Ammon's horn (tissue), 1 donor: ENCODE measurements at regions not wholly inside any gene's neighbourhood (a gene's known extent, or its start where the extent isn't known, plus 50 kb on each side); places are given as distances from the start of the nearest gene placed in this dataset.
"Not testable (repeated sequence)": the region's sequence is repeated elsewhere in the genome, so short reads cannot be mapped to it uniquely, and the experiment has no call there.

ENCODE experiments used
- DNase-seq: peaks from one replicate; pipeline ENCODE4 v3.0.0-alpha.2; 2016; ENCODE audit warnings: low spot score

DNA sequence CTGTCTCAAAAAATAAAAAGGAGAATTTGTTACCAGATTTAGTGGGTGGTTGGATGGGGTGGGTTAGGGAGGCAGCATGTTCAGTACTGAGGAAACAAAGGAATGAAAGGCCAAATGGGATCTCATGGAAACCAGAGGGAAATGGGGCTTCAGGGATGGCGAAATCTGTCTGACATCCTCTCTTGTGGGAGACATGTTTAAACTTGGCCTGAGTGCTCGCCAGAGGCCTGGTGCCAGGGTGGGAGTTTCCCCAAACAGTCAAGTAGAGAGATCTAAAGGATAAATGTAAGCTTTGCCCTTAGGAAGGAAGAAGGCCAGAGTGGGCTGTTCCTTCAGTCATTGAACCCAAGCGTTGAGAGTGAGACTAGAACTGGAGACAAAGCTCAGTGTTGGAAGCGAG, 61.9 kb upstream of the AKIRIN2 start:
- no peak for DNase-seq

DNA sequence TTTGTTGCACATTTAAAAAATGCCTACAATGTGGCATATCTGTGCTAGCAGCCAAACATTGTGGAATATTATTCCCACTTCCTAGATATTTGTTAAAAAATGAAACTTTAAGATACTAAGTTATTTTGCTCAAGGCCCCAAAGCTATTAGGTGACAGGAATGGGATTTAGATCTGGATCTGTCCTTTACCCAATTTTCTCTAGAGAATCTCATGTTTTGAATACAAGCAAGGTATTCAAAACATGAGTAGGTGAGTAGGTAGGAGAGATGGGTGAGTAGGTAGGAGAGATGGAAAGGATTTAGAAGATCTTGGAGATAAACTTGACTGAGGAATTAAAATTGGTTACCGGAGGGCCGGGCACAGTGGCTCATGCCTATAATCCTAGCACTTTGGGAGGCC, 61.2 kb upstream of the AKIRIN2 start:
- no peak for DNase-seq

DNA sequence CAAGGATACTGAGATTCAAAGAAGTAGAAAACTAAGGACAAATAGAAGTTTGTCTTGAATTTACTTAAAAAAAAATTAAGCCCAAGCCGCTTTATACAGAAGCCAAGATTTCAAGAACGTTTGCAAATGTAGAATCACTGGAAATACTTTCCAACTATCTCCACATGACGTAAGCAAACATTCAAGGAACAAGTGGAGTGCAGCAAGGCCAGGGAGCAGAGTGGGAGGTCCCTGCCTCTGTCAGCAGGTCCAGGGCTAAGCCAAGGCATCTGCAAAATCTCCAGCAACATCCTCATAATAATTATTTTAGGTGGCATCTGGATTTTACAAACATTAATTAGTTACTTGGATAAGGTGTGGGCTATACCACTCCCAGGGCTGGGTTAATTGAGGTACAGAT, 60.1 kb upstream of the AKIRIN2 start:
- DNase-seq, result no peak

DNA sequence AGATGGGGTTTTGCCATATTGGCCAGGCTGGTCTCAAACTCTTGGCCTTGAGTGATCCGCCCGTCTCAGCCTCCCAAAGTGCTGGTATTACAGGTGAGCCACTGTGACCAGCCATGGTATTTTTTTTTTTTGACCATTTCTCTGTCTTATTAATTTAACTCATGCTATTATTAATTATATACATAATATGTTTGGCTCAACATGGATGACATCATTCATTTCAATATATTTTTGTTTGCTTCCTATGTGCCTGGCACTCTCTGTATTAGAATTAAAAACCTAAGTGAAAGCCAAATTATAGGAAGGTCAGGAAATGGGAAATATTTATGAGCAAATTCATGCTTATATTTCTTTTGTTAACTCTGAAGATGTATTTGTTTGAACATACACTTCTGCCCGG, 55.8 kb upstream of the AKIRIN2 start:
- no peak for DNase-seq

DNA sequence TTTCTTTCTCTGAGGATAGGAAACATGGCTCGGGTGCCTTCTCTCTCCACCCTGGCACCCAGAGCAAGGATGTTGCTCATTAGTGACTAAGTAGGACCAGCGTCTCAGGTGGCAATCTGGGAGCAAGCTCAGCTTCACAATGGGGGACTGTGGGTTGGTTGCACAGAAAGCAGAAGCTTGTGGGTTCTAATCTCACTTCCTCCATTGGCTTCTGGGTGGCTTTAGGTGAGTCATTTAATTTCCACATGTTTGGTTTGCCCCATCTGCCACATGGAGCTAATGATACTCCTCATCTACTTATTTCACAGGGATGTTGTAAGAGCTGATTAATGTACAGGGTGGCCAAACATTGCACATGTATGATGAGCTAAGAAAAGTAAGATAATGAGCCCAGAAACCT, 54.8 kb upstream of the AKIRIN2 start:
- DNase-seq, result peak; percentile 40

DNA sequence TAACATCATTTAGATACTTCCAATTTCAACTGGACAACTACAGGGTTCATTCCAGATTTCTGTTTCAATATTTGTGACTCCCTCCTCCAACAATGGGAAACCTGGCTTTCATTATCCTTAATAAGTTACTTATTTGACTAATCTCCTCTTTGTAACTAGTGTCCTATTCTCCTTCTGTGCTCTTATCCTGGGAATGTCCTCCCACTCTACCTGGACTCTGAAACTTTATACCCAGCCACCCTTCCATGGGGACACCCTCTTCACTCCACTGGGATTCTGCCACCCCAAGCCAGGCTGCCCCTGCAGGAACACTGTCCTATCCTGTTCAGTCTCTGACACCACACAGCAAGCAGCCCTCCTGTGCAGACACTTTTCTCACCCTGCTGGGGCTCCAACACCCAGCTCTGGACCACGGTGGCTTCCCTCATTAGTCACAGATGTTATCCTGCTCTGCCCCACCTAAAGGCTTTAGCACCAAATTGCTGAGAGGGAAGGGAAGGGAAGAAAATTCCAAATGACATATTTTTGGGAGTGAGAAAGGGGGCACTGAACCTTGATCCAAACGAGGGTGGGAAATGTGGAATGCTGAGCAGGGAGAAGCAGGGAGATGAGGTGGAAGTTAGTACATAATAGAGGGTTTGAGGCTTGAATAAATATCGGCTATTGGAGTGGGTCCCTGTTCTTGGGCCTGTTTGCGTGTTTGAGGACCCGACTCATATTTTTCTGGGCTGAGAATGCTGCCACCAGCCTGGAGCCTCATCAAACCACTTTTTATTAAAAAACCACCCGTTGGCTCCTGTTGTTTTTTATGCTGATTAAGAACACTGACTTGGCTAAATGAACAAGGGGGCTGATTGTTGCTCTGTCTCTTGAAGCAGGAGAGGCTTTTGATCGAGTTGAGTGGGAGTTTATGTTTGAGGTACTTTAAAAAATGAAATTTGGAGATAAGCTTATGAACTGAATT, 54.0 kb upstream of the AKIRIN2 start:
- peak; percentile 6 for DNase-seq

DNA sequence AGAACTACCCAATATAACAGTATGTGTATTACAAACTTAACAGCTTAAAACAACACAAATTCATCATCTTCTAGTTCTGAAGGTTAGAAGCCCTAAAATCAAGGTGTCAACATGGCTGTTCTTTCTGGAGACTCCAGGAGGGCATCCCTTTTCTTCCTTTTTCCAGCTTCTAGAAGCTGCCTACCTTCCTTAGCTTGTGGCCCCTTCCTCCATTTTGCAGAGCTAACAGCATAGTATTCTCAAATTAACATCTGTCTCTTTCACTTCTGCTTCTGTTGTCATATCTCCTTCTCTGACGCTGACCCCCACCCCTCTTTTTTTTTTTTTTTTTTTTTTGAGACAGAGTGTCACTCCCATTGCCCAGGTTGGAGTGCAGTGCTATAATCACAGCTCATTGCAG, 52.8 kb upstream of the AKIRIN2 start:
- no peak for DNase-seq

DNA sequence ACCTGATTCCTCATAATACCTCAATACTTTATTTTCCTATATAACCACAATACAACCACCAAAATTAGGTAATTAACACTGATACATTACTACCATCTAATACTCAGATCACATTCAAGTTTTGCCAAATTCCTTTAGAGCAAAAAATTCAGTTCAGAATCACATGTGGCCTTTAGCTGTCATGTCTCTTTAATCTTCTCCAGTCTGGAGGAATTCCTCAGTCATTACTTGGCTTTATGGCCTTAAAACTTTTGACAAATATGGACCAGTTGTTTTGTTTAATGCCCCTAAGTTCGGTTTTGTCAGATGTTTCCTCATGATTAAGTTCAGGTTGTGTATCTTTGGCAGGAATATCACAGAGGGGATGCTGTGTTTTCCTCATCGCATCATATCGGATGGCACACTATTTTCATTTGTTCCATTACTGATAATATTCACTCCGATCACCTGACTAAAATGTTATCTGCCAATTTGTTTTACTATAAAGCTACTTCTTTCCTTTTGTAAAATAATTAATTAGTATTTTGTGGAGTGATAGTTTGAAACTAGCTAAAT, 51.2 kb upstream of the AKIRIN2 start:
- no peak for DNase-seq

DNA sequence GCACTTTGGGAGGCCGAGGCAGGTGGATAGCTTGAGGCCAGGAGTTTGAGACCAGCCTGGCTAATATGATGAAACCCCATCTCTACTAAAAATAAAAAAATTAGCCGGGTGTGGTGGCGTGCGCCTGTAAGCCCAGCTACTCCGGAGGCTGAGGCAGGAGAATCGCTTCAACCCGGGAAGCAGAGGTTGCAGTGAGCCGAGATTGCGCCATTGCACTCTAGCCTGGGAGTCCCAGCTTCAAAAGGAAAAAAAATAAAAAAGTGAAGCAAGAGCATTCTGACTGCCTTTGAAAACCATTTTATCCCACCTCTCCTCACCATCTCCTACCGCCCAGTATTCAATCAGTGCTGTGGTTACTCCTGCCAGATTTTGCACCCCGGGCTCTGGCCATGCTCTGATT, 50.5 kb upstream of the AKIRIN2 start:
- DNase-seq, result not testable (repeated sequence)
